OCI-LY1 (cell line): ENCODE measurements at regions not wholly inside any gene's neighbourhood (a gene's known extent, or its start where the extent isn't known, plus 50 kb on each side); places are given as distances from the start of the nearest gene placed in this dataset.

ENCODE experiments used
- CTCF ChIP-seq: fragments of 200-600 bp; sonication (generic), shearing (Covaris generic); IDR thresholded peaks from 2 replicates; pipeline ENCODE4 v1.5.1; 2017; ENCODE audit warnings: mild to moderate bottlenecking, antibody characterized with exemption, low read length, moderate library complexity, mixed read lengths
- EZH2 ChIP-seq: fragments of 200-600 bp; sonication (generic), shearing (Covaris generic); IDR thresholded peaks from 2 replicates; pipeline ENCODE4 v1.8.0; 2017; ENCODE audit warnings: borderline replicate concordance, mixed run types, mild to moderate bottlenecking, antibody characterized with exemption, low read length, moderate library complexity, mixed read lengths

- no peak for TF ChIP-seq CTCF
- no peak for TF ChIP-seq EZH2
Observed at GRCh38 chr20:55676097-55676496, 329.2 kb downstream of the CBLN4 start.
